K562 (cell line): ENCODE measurements at regions not wholly inside any gene's neighbourhood (a gene's known extent, or its start where the extent isn't known, plus 50 kb on each side); places are given as distances from the start of the nearest gene placed in this dataset.

Experiments used
- ATAC-seq: fragments of 200-7000 bp; cut with Tn5 transposase; 3 replicates; pipeline ENCODE4 v1.9.1; 2020; ENCODE audit warnings: moderate library complexity
- BruUV-seq: library from RNA; stranded (reverse); fragments of 400-500 nt; replicated peaks from 2 replicates; lab custom pipeline; 2021; lab: Mats Ljungman, UMichigan
- CTCF ChIA-PET: fragments of 300-600 bp; formaldehyde crosslinking; extraction: SDS; loops from one replicate; lab custom pipeline; 2021; ENCODE audit warnings: low intra/inter-chr PET ratio; lab: Yijun Ruan, JAX
- POLR2A ChIA-PET: fragments of 300-600, 350-650 bp; sonication (Branson Sonifier 250); formaldehyde crosslinking; extraction: SDS; loops from one replicate; lab custom pipeline; 2021; ENCODE audit warnings: antibody characterized with exemption, inconsistent platforms; lab: Yijun Ruan, JAX
- DNase-seq, 4 experiments: peaks; one replicate each; pipeline versions ENCODE4 v3.0.0 to v3.0.0-alpha.2; 2011 to 2018; ENCODE audit warnings: low spot score in 3 of 4, mixed read lengths in 3 of 4; ENCODE audit errors: extremely low read depth in 1 of 4
- FAIRE-seq: peaks from 2 replicates; lab custom pipeline; 2011; peaks lifted over from hg19 to GRCh38; lab: Jason Lieb, UNC
- H2AFZ ChIP-seq: 2 replicates; pipeline ENCODE4 v1.6.0; 2011; ENCODE audit warnings: low read depth, low read length, control low read depth, inconsistent platforms
- H3K27ac ChIP-seq: fragments of 200-600 bp; 3 replicates; pipeline ENCODE4 v1.8.0; 2011; ENCODE audit warnings: low read depth, mild to moderate bottlenecking, control low read depth, inconsistent platforms, low read length, moderate library complexity, mixed read lengths; ENCODE audit errors: extremely low read depth
- H3K27me3 ChIP-seq, 2 experiments: fragments of 300-600 bp in 1 of 2; 2 replicates in 1 of 2; 3 replicates in 1 of 2; pipeline versions ENCODE4 v1.6.0 to v1.8.0; 2011; ENCODE audit warnings: inconsistent platforms in 2 of 2, low read length in 2 of 2, mild to moderate bottlenecking in 1 of 2, mixed read lengths in 1 of 2, moderate library complexity in 1 of 2; ENCODE audit not compliant: control insufficient read depth in 2 of 2, insufficient read depth in 2 of 2
- H3K36me3 ChIP-seq: fragments of 300-600 bp; 3 replicates; pipeline ENCODE4 v1.8.0; 2011; ENCODE audit warnings: mild to moderate bottlenecking, low read length, inconsistent platforms; ENCODE audit not compliant: control insufficient read depth, insufficient read depth
- H3K4me1 ChIP-seq, 2 experiments: fragments of 200-600 bp in 1 of 2; replicated peaks in 1 of 2; 2 replicates in 1 of 2; 3 replicates in 1 of 2; pipeline versions ENCODE4 v1.5.1 to v1.8.0; 2011; ENCODE audit warnings: inconsistent platforms in 2 of 2, low read length in 2 of 2, mild to moderate bottlenecking in 1 of 2, mixed read lengths in 1 of 2, moderate library complexity in 1 of 2; ENCODE audit not compliant: control insufficient read depth in 2 of 2, insufficient read depth in 2 of 2
- H3K4me2 ChIP-seq: 2 replicates; pipeline ENCODE4 v1.6.1; 2011; ENCODE audit warnings: low read length, control low read depth, inconsistent platforms, mixed read lengths; ENCODE audit not compliant: insufficient read depth
- H3K4me3 ChIP-seq: fragments of 200-600 bp; sonication (generic), shearing (Covaris generic); 2 replicates; pipeline ENCODE4 v1.5.1; 2016; ENCODE audit warnings: control low read depth, inconsistent platforms
- H3K79me2 ChIP-seq: fragments of 200-600 bp; 3 replicates; pipeline ENCODE4 v1.8.0; 2011; ENCODE audit warnings: low read length, inconsistent platforms; ENCODE audit not compliant: control insufficient read depth, insufficient read depth
- H3K9ac ChIP-seq, 2 experiments: 2 replicates each; pipeline versions ENCODE4 v1.6.0 to v1.6.1; 2011; ENCODE audit warnings: low read depth in 2 of 2, low read length in 2 of 2, control low read depth in 1 of 2, inconsistent platforms in 1 of 2, mild to moderate bottlenecking in 1 of 2, mixed read lengths in 1 of 2; ENCODE audit not compliant: insufficient read depth in 1 of 2
- H3K9me1 ChIP-seq: one replicate; pipeline ENCODE4 v1.6.0; 2011; ENCODE audit warnings: inconsistent platforms, mild to moderate bottlenecking, low read length, moderate library complexity; ENCODE audit not compliant: control insufficient read depth, insufficient read depth
- H3K9me3 ChIP-seq: replicated peaks from 2 replicates; pipeline ENCODE4 v1.5.1; 2011; ENCODE audit warnings: low read depth, low read length, inconsistent platforms; ENCODE audit not compliant: control insufficient read depth, insufficient read depth
- H4K20me1 ChIP-seq: replicated peaks from 2 replicates; pipeline ENCODE4 v1.6.1; 2011; ENCODE audit warnings: low read length, inconsistent platforms, mixed read lengths; ENCODE audit not compliant: control insufficient read depth, insufficient read depth
- ETV6 ChIP-seq, 3 experiments: fragments of 150-350 bp in 1 of 3; sonication (generic) in 1 of 3; formaldehyde crosslinking in 1 of 3; IDR thresholded peaks; 2 replicates each; pipeline versions ENCODE4 v1.6.1 to v1.8.0; 2014 to 2022; ENCODE audit warnings: borderline replicate concordance in 2 of 3, low read depth in 2 of 3, antibody characterized with exemption in 1 of 3, low read length in 1 of 3, mild to moderate bottlenecking in 1 of 3, missing genetic modification reagents in 1 of 3
- FUS ChIP-seq: fragments of 200-400 bp; formaldehyde crosslinking; optimal IDR thresholded peaks from 2 replicates; pipeline ENCODE3; 2017; ENCODE audit warnings: low read depth, low read length
- MIER1 ChIP-seq: fragments of 450-650 bp; IDR thresholded peaks from 2 replicates; pipeline ENCODE4 v1.6.1; 2016; ENCODE audit warnings: antibody characterized with exemption, mild to moderate bottlenecking, low read depth
- MTA1 ChIP-seq: fragments of 450-650 bp; IDR thresholded peaks from 2 replicates; pipeline ENCODE4 v1.6.1; 2017; ENCODE audit warnings: borderline replicate concordance
- RBM22 ChIP-seq: fragments of 200-400 bp; formaldehyde crosslinking; IDR thresholded peaks from 2 replicates; pipeline ENCODE4 v1.6.1; 2018; ENCODE audit warnings: low read length, low read depth; ENCODE audit not compliant: poor library complexity, severe bottlenecking
- TEAD2 ChIP-seq: fragments of 450-650 bp; IDR thresholded peaks from 2 replicates; pipeline ENCODE4 v1.6.1; 2016; ENCODE audit warnings: missing genetic modification characterization, control low read depth, missing compliant biosample characterization
- TEAD4 ChIP-seq, 2 experiments: sonication (generic) in 1 of 2; formaldehyde crosslinking in 1 of 2; IDR thresholded peaks; 2 replicates each; pipeline versions ENCODE4 v1.6.1 to v1.8.0; 2012 to 2022; ENCODE audit warnings: borderline replicate concordance in 1 of 2, inconsistent platforms in 1 of 2, low read length in 1 of 2, mild to moderate bottlenecking in 1 of 2, missing genetic modification reagents in 1 of 2
- WGBS: fragments of 100-300 bp; shearing (Covaris generic); methylation state at CpG from one replicate; pipeline ENCODE4 v1.1.6; 2016; ENCODE audit warnings: low coverage, mixed read lengths; ENCODE audit not compliant: insufficient coverage; ENCODE audit errors: missing lambda C conversion rate; 5-methylcytosine and 5-hydroxymethylcytosine counted together
- in situ Hi-C: fragments of 300-500 bp; cut with MboI; formaldehyde crosslinking; loops from 4 replicates; pipeline ENCODE4 v1.15.0; 2018; ENCODE audit warnings: inconsistent platforms, mixed read lengths
- intact Hi-C: fragments of 100-400 bp; cut with micrococcal nuclease; formaldehyde crosslinking; loops from 2 replicates; pipeline ENCODE4 v1.14.2; 2022
- TF ChIP-seq, protein P1 (sequence below): fragments of 250-450 bp; sonication (Bioruptor Pico); IDR thresholded peaks from 2 replicates; pipeline ENCODE4 v1.8.0; 2021; ENCODE audit warnings: moderate library complexity, mild to moderate bottlenecking, inconsistent platforms
- TF ChIP-seq, protein P2 (sequence below): fragments of 450-650 bp; formaldehyde crosslinking; conservative IDR thresholded peaks from 2 replicates; pipeline ENCODE4 v1.4.0; 2022; ENCODE audit warnings: mild to moderate bottlenecking, missing genetic modification characterization
- TF ChIP-seq, protein P3 (sequence below): fragments of 250-450 bp; sonication (Bioruptor Pico); IDR thresholded peaks from 2 replicates; pipeline ENCODE4 v1.4.0; 2020; ENCODE audit warnings: mild to moderate bottlenecking, moderate library complexity
- TF ChIP-seq, protein P4 (sequence below): sonication (generic); formaldehyde crosslinking; IDR thresholded peaks from 2 replicates; pipeline ENCODE4 v1.9.0; 2022; ENCODE audit warnings: mild to moderate bottlenecking, missing genetic modification reagents

GRCh38 chr2:58834404-58834803, 593.3 kb upstream of the FANCL start:
- WGBS, result 0% methylated on average over 3 of the region's 3 CpGs
- H3K9me3 ChIP-seq, result no peaks in the 10 kb centered on the region
- no peak overlapping the region for H3K4me2 ChIP-seq
- no peak overlapping the region for H2AFZ ChIP-seq
- no peak overlapping the region for H3K27ac ChIP-seq
- no peak overlapping the region for H3K9ac ChIP-seq
- FAIRE-seq (peak; percentile 81), ATAC-seq (peak; percentile 62; the same call in 1 of the 3 replicates), DNase-seq (peak; percentile 21 to 48 (median 31))
- no TSS peak for BruUV-seq
- H3K27me3 ChIP-seq, result no peaks in the 10 kb centered on the region
- in situ Hi-C loops (no loop called here), intact Hi-C loops (no loop called here)
- no peaks in the 10 kb centered on the region for H3K4me1 ChIP-seq
- POLR2A ChIA-PET, result interaction anchor here (0.7 kb wide), 1 partner anchor 13 kb away, joined by 3 read pairs; no protein-coding TSS in a partner anchor
- no peak overlapping the region for H3K4me3 ChIP-seq
- H4K20me1 ChIP-seq, result no peaks in the 10 kb centered on the region
- H3K36me3 ChIP-seq, result no peaks in the 10 kb centered on the region
- H3K79me2 ChIP-seq, result no peaks in the 10 kb centered on the region
- no peaks in the 10 kb centered on the region for H3K9me1 ChIP-seq
- CTCF ChIA-PET, result no interaction called here
- TF ChIP-seq, protein P1, sequence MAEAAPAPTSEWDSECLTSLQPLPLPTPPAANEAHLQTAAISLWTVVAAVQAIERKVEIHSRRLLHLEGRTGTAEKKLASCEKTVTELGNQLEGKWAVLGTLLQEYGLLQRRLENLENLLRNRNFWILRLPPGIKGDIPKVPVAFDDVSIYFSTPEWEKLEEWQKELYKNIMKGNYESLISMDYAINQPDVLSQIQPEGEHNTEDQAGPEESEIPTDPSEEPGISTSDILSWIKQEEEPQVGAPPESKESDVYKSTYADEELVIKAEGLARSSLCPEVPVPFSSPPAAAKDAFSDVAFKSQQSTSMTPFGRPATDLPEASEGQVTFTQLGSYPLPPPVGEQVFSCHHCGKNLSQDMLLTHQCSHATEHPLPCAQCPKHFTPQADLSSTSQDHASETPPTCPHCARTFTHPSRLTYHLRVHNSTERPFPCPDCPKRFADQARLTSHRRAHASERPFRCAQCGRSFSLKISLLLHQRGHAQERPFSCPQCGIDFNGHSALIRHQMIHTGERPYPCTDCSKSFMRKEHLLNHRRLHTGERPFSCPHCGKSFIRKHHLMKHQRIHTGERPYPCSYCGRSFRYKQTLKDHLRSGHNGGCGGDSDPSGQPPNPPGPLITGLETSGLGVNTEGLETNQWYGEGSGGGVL, result no peak
- TF ChIP-seq MIER1, result peak; percentile 87
- TF ChIP-seq, protein P2, sequence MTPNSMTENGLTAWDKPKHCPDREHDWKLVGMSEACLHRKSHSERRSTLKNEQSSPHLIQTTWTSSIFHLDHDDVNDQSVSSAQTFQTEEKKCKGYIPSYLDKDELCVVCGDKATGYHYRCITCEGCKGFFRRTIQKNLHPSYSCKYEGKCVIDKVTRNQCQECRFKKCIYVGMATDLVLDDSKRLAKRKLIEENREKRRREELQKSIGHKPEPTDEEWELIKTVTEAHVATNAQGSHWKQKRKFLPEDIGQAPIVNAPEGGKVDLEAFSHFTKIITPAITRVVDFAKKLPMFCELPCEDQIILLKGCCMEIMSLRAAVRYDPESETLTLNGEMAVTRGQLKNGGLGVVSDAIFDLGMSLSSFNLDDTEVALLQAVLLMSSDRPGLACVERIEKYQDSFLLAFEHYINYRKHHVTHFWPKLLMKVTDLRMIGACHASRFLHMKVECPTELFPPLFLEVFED (CRISPR knock-in tag), result no peak
- TF ChIP-seq TEAD4 (IDR thresholded peaks at IDR 0.05; ENCODE audit: low read length), result peak; percentile 76
- TF ChIP-seq TEAD4 (CRISPR knock-in tag; IDR thresholded peaks at IDR 0.05; ENCODE audit: borderline replicate concordance), result no peak
- no peak for TF ChIP-seq FUS
- no peak for TF ChIP-seq MTA1
- TF ChIP-seq, protein P3, sequence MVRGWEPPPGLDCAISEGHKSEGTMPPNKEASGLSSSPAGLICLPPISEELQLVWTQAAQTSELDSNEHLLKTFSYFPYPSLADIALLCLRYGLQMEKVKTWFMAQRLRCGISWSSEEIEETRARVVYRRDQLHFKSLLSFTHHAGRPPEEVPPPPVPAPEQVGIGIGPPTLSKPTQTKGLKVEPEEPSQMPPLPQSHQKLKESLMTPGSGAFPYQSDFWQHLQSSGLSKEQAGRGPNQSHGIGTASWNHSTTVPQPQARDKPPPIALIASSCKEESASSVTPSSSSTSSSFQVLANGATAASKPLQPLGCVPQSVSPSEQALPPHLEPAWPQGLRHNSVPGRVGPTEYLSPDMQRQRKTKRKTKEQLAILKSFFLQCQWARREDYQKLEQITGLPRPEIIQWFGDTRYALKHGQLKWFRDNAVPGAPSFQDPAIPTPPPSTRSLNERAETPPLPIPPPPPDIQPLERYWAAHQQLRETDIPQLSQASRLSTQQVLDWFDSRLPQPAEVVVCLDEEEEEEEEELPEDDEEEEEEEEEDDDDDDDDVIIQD (CRISPR knock-in tag), result no peak
- TF ChIP-seq, protein P4, sequence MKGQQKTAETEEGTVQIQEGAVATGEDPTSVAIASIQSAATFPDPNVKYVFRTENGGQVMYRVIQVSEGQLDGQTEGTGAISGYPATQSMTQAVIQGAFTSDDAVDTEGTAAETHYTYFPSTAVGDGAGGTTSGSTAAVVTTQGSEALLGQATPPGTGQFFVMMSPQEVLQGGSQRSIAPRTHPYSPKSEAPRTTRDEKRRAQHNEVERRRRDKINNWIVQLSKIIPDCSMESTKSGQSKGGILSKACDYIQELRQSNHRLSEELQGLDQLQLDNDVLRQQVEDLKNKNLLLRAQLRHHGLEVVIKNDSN (CRISPR knock-in tag), result no peak
- no peak for TF ChIP-seq ETV6 (IDR thresholded peaks at IDR 0.05; ENCODE audit: borderline replicate concordance in 1 of 2, low read depth in 2 of 2, low read length in 1 of 2)
- TF ChIP-seq ETV6 (CRISPR knock-in tag; IDR thresholded peaks at IDR 0.05; ENCODE audit: borderline replicate concordance), result no peak
- no peak for TF ChIP-seq RBM22
- peak; percentile 61 for TF ChIP-seq TEAD2 (tag)
